Loucy (cell line): ENCODE measurements at regions not wholly inside any gene's neighbourhood (a gene's known extent, or its start where the extent isn't known, plus 50 kb on each side); places are given as distances from the start of the nearest gene placed in this dataset.
"Not testable (repeated sequence)": the region's sequence is repeated elsewhere in the genome, so short reads cannot be mapped to it uniquely, and the experiment has no call there.

ENCODE experiments used
- EZH2phosphoT487 ChIP-seq: fragments of 200-600 bp; IDR thresholded peaks from 2 replicates; pipeline ENCODE4 v1.6.1; 2018; ENCODE audit warnings: antibody characterized with exemption, mild to moderate bottlenecking, moderate library complexity, borderline replicate concordance
- TF ChIP-seq, protein P1 (sequence below): fragments of 200-600 bp; sonication (generic); conservative IDR thresholded peaks from 2 replicates; pipeline ENCODE4 v1.5.1; 2014; ENCODE audit warnings: mild to moderate bottlenecking, antibody characterized with exemption, low read length

GRCh38 chr21:5113092-5113491, 5408.3 kb upstream of the TPTE start:
- TF ChIP-seq EZH2phosphoT487 = not testable (repeated sequence)
- TF ChIP-seq, protein P1, sequence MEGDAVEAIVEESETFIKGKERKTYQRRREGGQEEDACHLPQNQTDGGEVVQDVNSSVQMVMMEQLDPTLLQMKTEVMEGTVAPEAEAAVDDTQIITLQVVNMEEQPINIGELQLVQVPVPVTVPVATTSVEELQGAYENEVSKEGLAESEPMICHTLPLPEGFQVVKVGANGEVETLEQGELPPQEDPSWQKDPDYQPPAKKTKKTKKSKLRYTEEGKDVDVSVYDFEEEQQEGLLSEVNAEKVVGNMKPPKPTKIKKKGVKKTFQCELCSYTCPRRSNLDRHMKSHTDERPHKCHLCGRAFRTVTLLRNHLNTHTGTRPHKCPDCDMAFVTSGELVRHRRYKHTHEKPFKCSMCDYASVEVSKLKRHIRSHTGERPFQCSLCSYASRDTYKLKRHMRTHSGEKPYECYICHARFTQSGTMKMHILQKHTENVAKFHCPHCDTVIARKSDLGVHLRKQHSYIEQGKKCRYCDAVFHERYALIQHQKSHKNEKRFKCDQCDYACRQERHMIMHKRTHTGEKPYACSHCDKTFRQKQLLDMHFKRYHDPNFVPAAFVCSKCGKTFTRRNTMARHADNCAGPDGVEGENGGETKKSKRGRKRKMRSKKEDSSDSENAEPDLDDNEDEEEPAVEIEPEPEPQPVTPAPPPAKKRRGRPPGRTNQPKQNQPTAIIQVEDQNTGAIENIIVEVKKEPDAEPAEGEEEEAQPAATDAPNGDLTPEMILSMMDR = not testable (repeated sequence)
